ENCODE measurements at regions not wholly inside any gene's neighbourhood (a gene's known extent, or its start where the extent isn't known, plus 50 kb on each side); places are given as distances from the start of the nearest gene placed in this dataset.
"Not testable (repeated sequence)": the region's sequence is repeated elsewhere in the genome, so short reads cannot be mapped to it uniquely, and the experiment has no call there.

- Histone ChIP-seq H3K4me1 (no peaks in the 10 kb centered on the region), H3K27me3 (replicated peaks; ENCODE audit: control insufficient read depth, insufficient read depth, low read length) (no peaks in the 10 kb centered on the region), H3K36me3 (ENCODE audit: control insufficient read depth, insufficient read depth, low read length) (no peaks in the 10 kb centered on the region), H3K9me3 (no peaks in the 10 kb centered on the region), H3K4me3 (ENCODE audit: low read depth, low read length) (no peak overlapping the region)
- CTCF ChIA-PET: no interaction called here
- H3K36me3 Mint-ChIP-seq (ENCODE audit: insufficient read depth, unreplicated experiment): peaks cover 6% of the 10 kb centered on the region
- intact Hi-C loops (cut with micrococcal nuclease; ENCODE audit: unreplicated experiment): no loop called here
- DNase-seq: no peak
- no peaks in the 10 kb centered on the region for H3K27me3 Mint-ChIP-seq (ENCODE audit: insufficient read depth, unreplicated experiment)
- POLR2A ChIA-PET: no interaction called here
- no peaks in the 10 kb centered on the region for H3K4me1 Mint-ChIP-seq (ENCODE audit: low read depth, unreplicated experiment)
- no peak overlapping the region for H3K27ac Mint-ChIP-seq (ENCODE audit: unreplicated experiment)
- BruUV-seq (replicated peaks): no TSS peak
- TF ChIP-seq CTCF (IDR thresholded peaks at IDR 0.05; ENCODE audit: insufficient read depth in 1 of 2, low read depth in 1 of 2, low read length in 1 of 2, severe bottlenecking in 1 of 2, unreplicated experiment in 1 of 2): no peak
- no peaks in the 10 kb centered on the region for H3K9me3 Mint-ChIP-seq (ENCODE audit: unreplicated experiment)
- no peak overlapping the region for H3K4me3 Mint-ChIP-seq (ENCODE audit: unreplicated experiment)
These were observed 1165.2 kb downstream of the FSCB start for GRCh38 chr14:43341921-43342320.

- Histone ChIP-seq H3K4me1 (no peaks in the 10 kb centered on the region), H3K36me3 (ENCODE audit: control insufficient read depth, insufficient read depth, low read length) (no peaks in the 10 kb centered on the region), H3K4me3 (ENCODE audit: low read depth, low read length) (no peak overlapping the region), H3K9me3 (no peaks in the 10 kb centered on the region), H3K27me3 (replicated peaks; ENCODE audit: control insufficient read depth, insufficient read depth, low read length) (no peaks in the 10 kb centered on the region)
- TF ChIP-seq CTCF (IDR thresholded peaks at IDR 0.05; ENCODE audit: insufficient read depth in 1 of 2, low read depth in 1 of 2, low read length in 1 of 2, severe bottlenecking in 1 of 2, unreplicated experiment in 1 of 2): no peak
- Mint-ChIP-seq H3K4me3 (ENCODE audit: unreplicated experiment) (no peak overlapping the region), H3K27me3 (ENCODE audit: insufficient read depth, unreplicated experiment) (no peaks in the 10 kb centered on the region), H3K4me1 (ENCODE audit: low read depth, unreplicated experiment) (no peaks in the 10 kb centered on the region), H3K9me3 (ENCODE audit: unreplicated experiment) (no peaks in the 10 kb centered on the region), H3K27ac (ENCODE audit: unreplicated experiment) (no peak overlapping the region), H3K36me3 (ENCODE audit: insufficient read depth, unreplicated experiment) (peaks cover 6% of the 10 kb centered on the region)
- ChIA-PET CTCF (no interaction called here), POLR2A (no interaction called here)
- DNase-seq: no peak
- no TSS peak for BruUV-seq (replicated peaks)
- intact Hi-C loops (cut with micrococcal nuclease; ENCODE audit: unreplicated experiment): no loop called here
These were observed 1168.4 kb downstream of the FSCB start for GRCh38 chr14:43338713-43339112.

GRCh38 chr14:43336351-43336750 is 1170.7 kb downstream of the FSCB start:
- intact Hi-C loops (cut with micrococcal nuclease; ENCODE audit: unreplicated experiment): no loop called here
- no peaks in the 10 kb centered on the region for H3K27me3 Mint-ChIP-seq (ENCODE audit: insufficient read depth, unreplicated experiment)
- H3K4me3 Mint-ChIP-seq (ENCODE audit: unreplicated experiment): no peak overlapping the region
- Histone ChIP-seq H3K27me3 (replicated peaks; ENCODE audit: control insufficient read depth, insufficient read depth, low read length) (no peaks in the 10 kb centered on the region), H3K4me3 (ENCODE audit: low read depth, low read length) (no peak overlapping the region), H3K4me1 (no peaks in the 10 kb centered on the region), H3K9me3 (no peaks in the 10 kb centered on the region), H3K36me3 (ENCODE audit: control insufficient read depth, insufficient read depth, low read length) (no peaks in the 10 kb centered on the region)
- no TSS peak for BruUV-seq (replicated peaks)
- DNase-seq: no peak
- H3K36me3 Mint-ChIP-seq (ENCODE audit: insufficient read depth, unreplicated experiment): peaks cover 6% of the 10 kb centered on the region
- POLR2A ChIA-PET: no interaction called here
- no peaks in the 10 kb centered on the region for H3K4me1 Mint-ChIP-seq (ENCODE audit: low read depth, unreplicated experiment)
- no peak overlapping the region for H3K27ac Mint-ChIP-seq (ENCODE audit: unreplicated experiment)
- H3K9me3 Mint-ChIP-seq (ENCODE audit: unreplicated experiment): no peaks in the 10 kb centered on the region
- no peak for TF ChIP-seq CTCF (IDR thresholded peaks at IDR 0.05; ENCODE audit: insufficient read depth in 1 of 2, low read depth in 1 of 2, low read length in 1 of 2, severe bottlenecking in 1 of 2, unreplicated experiment in 1 of 2)
- CTCF ChIA-PET: no interaction called here

GRCh38 chr14:43326501-43327407 is 1180.3 kb downstream of the FSCB start:
- H3K4me3 Mint-ChIP-seq (ENCODE audit: unreplicated experiment): not testable (repeated sequence)

More at GRCh38 chr14:43326501-43327407, 1180.3 kb downstream of the FSCB start:
- H3K27me3 ChIP-seq (replicated peaks; ENCODE audit: control insufficient read depth, insufficient read depth, low read length); H3K27ac Mint-ChIP-seq (ENCODE audit: unreplicated experiment); H3K9me3 ChIP-seq; DNase-seq; POLR2A ChIA-PET; H3K9me3 Mint-ChIP-seq (ENCODE audit: unreplicated experiment); intact Hi-C loops (cut with micrococcal nuclease; ENCODE audit: unreplicated experiment); H3K4me3 ChIP-seq (ENCODE audit: low read depth, low read length); CTCF ChIA-PET; H3K27me3 Mint-ChIP-seq (ENCODE audit: insufficient read depth, unreplicated experiment); H3K36me3 Mint-ChIP-seq (ENCODE audit: insufficient read depth, unreplicated experiment); H3K36me3 ChIP-seq (ENCODE audit: control insufficient read depth, insufficient read depth, low read length); H3K4me1 Mint-ChIP-seq (ENCODE audit: low read depth, unreplicated experiment); BruUV-seq (replicated peaks); H3K4me1 ChIP-seq: not testable (repeated sequence)

Data from Caco-2 (cell line).